H9 (cell line): ENCODE measurements at regions not wholly inside any gene's neighbourhood (a gene's known extent, or its start where the extent isn't known, plus 50 kb on each side); places are given as distances from the start of the nearest gene placed in this dataset.

ENCODE experiments used
- DNase-seq: peaks from one replicate; pipeline ENCODE4 v3.0.0-alpha.2; 2017
- H2AFZ ChIP-seq: one replicate; pipeline ENCODE4 v1.6.1; 2013; ENCODE audit warnings: mild to moderate bottlenecking, low read length, control low read depth, moderate library complexity
- H2AK5ac ChIP-seq: 2 replicates; pipeline ENCODE4 v1.6.1; 2013; ENCODE audit warnings: low read length, control low read depth, mixed read lengths; ENCODE audit not compliant: insufficient read length
- H2BK120ac ChIP-seq: one replicate; pipeline ENCODE4 v1.6.1; 2013; ENCODE audit warnings: low read depth, mild to moderate bottlenecking, low read length, control low read depth, inconsistent platforms; ENCODE audit not compliant: poor library complexity, severe bottlenecking
- H2BK12ac ChIP-seq: 2 replicates; pipeline ENCODE4 v1.6.1; 2013; ENCODE audit warnings: low read length, control low read depth, mixed read lengths, low read depth; ENCODE audit not compliant: insufficient read length
- H2BK15ac ChIP-seq: 2 replicates; pipeline ENCODE4 v1.6.1; 2013; ENCODE audit warnings: low read depth, low read length, control low read depth
- H2BK20ac ChIP-seq: one replicate; pipeline ENCODE4 v1.6.1; 2013; ENCODE audit warnings: low read depth, mild to moderate bottlenecking, low read length, control low read depth, inconsistent platforms; ENCODE audit not compliant: poor library complexity, severe bottlenecking
- H2BK5ac ChIP-seq: 2 replicates; pipeline ENCODE4 v1.6.1; 2013; ENCODE audit warnings: low read length, control low read depth, mixed read lengths; ENCODE audit not compliant: insufficient read length
- H3K14ac ChIP-seq: 2 replicates; pipeline ENCODE4 v1.6.1; 2013; ENCODE audit warnings: low read length, control low read depth; ENCODE audit not compliant: insufficient read depth
- H3K18ac ChIP-seq: 2 replicates; pipeline ENCODE4 v1.6.1; 2013; ENCODE audit warnings: low read depth, mild to moderate bottlenecking, mixed read lengths, low read length, control low read depth; ENCODE audit not compliant: insufficient read length
- H3K23ac ChIP-seq: 2 replicates; pipeline ENCODE4 v1.6.1; 2013; ENCODE audit warnings: low read length, control low read depth, mixed read lengths, low read depth; ENCODE audit not compliant: insufficient read length
- H3K23me2 ChIP-seq: 2 replicates; pipeline ENCODE4 v1.6.1; 2013; ENCODE audit warnings: low read depth, mild to moderate bottlenecking, mixed read lengths, low read length, control low read depth; ENCODE audit not compliant: insufficient read length, poor library complexity, severe bottlenecking
- H3K27ac ChIP-seq: 2 replicates; pipeline ENCODE4 v1.5.1; 2013; ENCODE audit warnings: low read length, control low read depth, mixed read lengths, low read depth; ENCODE audit not compliant: insufficient read length
- H3K27me3 ChIP-seq: 2 replicates; pipeline ENCODE4 v1.6.1; 2013; ENCODE audit warnings: low read length, control low read depth, inconsistent platforms; ENCODE audit not compliant: insufficient read depth
- H3K4ac ChIP-seq: 2 replicates; pipeline ENCODE4 v1.6.1; 2013; ENCODE audit warnings: low read depth, mild to moderate bottlenecking, control low read depth, inconsistent platforms, low read length, moderate library complexity
- H3K4me1 ChIP-seq: 2 replicates; pipeline ENCODE4 v1.6.1; 2013; ENCODE audit warnings: low read length, control low read depth, inconsistent platforms; ENCODE audit not compliant: insufficient read depth
- H3K4me2 ChIP-seq: 2 replicates; pipeline ENCODE4 v1.6.1; 2013; ENCODE audit warnings: low read length, control low read depth, mixed read lengths; ENCODE audit not compliant: insufficient read length, insufficient read depth
- H3K56ac ChIP-seq: 2 replicates; pipeline ENCODE4 v1.6.1; 2013; ENCODE audit warnings: low read depth, mild to moderate bottlenecking, mixed read lengths, low read length, control low read depth; ENCODE audit not compliant: insufficient read length
- H3K79me1 ChIP-seq: 2 replicates; pipeline ENCODE4 v1.6.1; 2013; ENCODE audit warnings: low read depth, mild to moderate bottlenecking, moderate library complexity, low read length, control low read depth, inconsistent platforms; ENCODE audit not compliant: insufficient read depth, poor library complexity, severe bottlenecking
- H3K79me2 ChIP-seq: 2 replicates; pipeline ENCODE4 v1.6.1; 2013; ENCODE audit warnings: low read length, control low read depth, inconsistent platforms; ENCODE audit not compliant: insufficient read depth
- H3K9ac ChIP-seq: 2 replicates; pipeline ENCODE4 v1.6.1; 2013; ENCODE audit warnings: low read length, control low read depth, mixed read lengths; ENCODE audit not compliant: insufficient read length; ENCODE audit errors: extremely low read depth
- H3K9me3 ChIP-seq: one replicate; pipeline ENCODE4 v1.6.1; 2013; ENCODE audit warnings: low read depth, low read length, inconsistent platforms; ENCODE audit not compliant: control insufficient read depth
- H3T11ph ChIP-seq: one replicate; pipeline ENCODE4 v1.6.1; 2013; ENCODE audit warnings: mild to moderate bottlenecking, low read length, control low read depth, inconsistent platforms
- H4K20me1 ChIP-seq: one replicate; pipeline ENCODE4 v1.6.1; 2013; ENCODE audit not compliant: control insufficient read depth, insufficient read length, insufficient read depth
- H4K5ac ChIP-seq: 2 replicates; pipeline ENCODE4 v1.6.1; 2013; ENCODE audit warnings: low read depth, mild to moderate bottlenecking, mixed read lengths, low read length, control low read depth; ENCODE audit not compliant: insufficient read length
- H4K8ac ChIP-seq: replicated peaks from 2 replicates; pipeline ENCODE4 v1.6.1; 2013; ENCODE audit warnings: low read length, control low read depth, mixed read lengths, low read depth; ENCODE audit not compliant: insufficient read length
- H4K91ac ChIP-seq: 2 replicates; pipeline ENCODE4 v1.6.1; 2013; ENCODE audit warnings: low read depth, mild to moderate bottlenecking, moderate library complexity, mixed read lengths, low read length, control low read depth; ENCODE audit not compliant: insufficient read length
- H3K27ac Mint-ChIP-seq, 3 experiments: 2 replicates in 2 of 3; 3 replicates in 1 of 3; pipeline ENCODE4 v1.8.0; 2020 to 2021; ENCODE audit warnings: mixed read lengths in 3 of 3, mild to moderate bottlenecking in 1 of 3, moderate library complexity in 1 of 3
- H3K27me3 Mint-ChIP-seq: 2 replicates; pipeline ENCODE4 v1.8.0; 2021; ENCODE audit warnings: low read depth, mild to moderate bottlenecking, moderate library complexity, mixed read lengths
- H3K36me3 Mint-ChIP-seq, 3 experiments: 2 replicates in 2 of 3; 3 replicates in 1 of 3; pipeline ENCODE4 v1.8.0; 2020 to 2021; ENCODE audit warnings: low read depth in 3 of 3, mixed read lengths in 3 of 3; ENCODE audit not compliant: insufficient read depth in 1 of 3
- H3K4me1 Mint-ChIP-seq, 2 experiments: 2 replicates each; pipeline ENCODE4 v1.8.0; 2020; ENCODE audit warnings: mixed read lengths in 2 of 2
- H3K4me3 Mint-ChIP-seq, 2 experiments: 2 replicates in 1 of 2; 3 replicates in 1 of 2; pipeline ENCODE4 v1.8.0; 2020 to 2021; ENCODE audit warnings: mild to moderate bottlenecking in 2 of 2, mixed read lengths in 2 of 2, moderate library complexity in 1 of 2
- H3K9me3 Mint-ChIP-seq, 2 experiments: 2 replicates in 1 of 2; 3 replicates in 1 of 2; pipeline ENCODE4 v1.8.0; 2020; ENCODE audit warnings: mild to moderate bottlenecking in 2 of 2, mixed read lengths in 2 of 2, moderate library complexity in 1 of 2
- WGBS: extraction: QIAGEN DNeasy Blood & Tissue Kit; methylation state at CpG from one replicate; pipeline ENCODE4 v1.1.7; 2013; ENCODE audit warnings: missing lambda C conversion rate, low lambda C conversion rate, mixed read lengths; ENCODE audit not compliant: insufficient read length; ENCODE audit errors: extremely low coverage; 5-methylcytosine and 5-hydroxymethylcytosine counted together
- TF ChIP-seq, protein P1 (sequence below): fragments of 200-600 bp; sonication (generic); conservative IDR thresholded peaks from 3 replicates; pipeline ENCODE4 v1.8.0; 2021; ENCODE audit warnings: antibody characterized with exemption, mild to moderate bottlenecking

DNA sequence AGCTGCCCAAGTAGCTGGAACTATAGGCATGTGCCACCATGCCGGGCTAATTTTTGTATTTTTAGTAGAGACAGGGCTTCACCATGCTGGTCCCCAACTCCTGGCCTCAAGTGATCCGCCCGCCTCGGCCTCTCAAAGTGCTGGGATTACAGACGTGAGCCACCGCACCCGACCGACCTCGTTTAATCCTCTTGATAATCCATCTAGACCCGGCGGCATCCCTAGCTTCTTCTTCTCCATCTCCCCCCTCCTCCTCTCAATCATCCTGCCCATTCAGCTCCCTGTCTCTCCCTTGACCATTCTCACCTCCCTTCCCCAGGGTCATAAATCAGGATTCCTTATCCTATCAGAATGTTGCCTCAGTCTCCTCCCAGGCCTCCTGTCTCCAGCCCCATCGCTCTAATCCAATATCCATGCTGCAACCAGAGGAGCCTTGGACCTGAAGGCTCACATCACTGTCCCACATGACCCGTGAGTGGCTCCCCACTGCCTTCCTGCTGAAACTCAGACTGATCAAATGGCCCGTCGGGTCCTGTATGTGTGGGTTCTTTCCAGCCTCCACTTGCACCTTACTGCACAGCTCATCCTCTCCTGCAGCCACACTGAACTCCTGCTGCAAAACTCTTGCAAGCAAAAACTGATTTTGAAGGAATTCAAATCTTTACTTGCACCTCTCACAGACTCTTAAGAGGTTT, 74.1 kb upstream of the CDH5 start:
- Mint-ChIP-seq H3K27ac (no peak overlapping the region), H3K27me3 (peaks cover 16% of the 10 kb centered on the region), H3K9me3 (no peaks in the 10 kb centered on the region), H3K36me3 (no peaks in the 10 kb centered on the region), H3K4me3 (no peak overlapping the region), H3K4me1 (no peaks in the 10 kb centered on the region)
- no peak overlapping the region for H3K4me2 ChIP-seq
- no peak overlapping the region for H3K18ac ChIP-seq
- no CpG with 5 or more reads among the region's 15 CpGs for whole genome bisulfite sequencing
- H3K23ac ChIP-seq = no peak overlapping the region
- no peak overlapping the region for H2AK5ac ChIP-seq
- peak; percentile 16 for DNase-seq
- H3K27me3 ChIP-seq = no peaks in the 10 kb centered on the region
- H3K27ac ChIP-seq = no peak overlapping the region
- H3K79me2 ChIP-seq = no peaks in the 10 kb centered on the region
- H4K20me1 ChIP-seq = peaks cover 3% of the 10 kb centered on the region
- H3K4me1 ChIP-seq = no peaks in the 10 kb centered on the region
- H3K79me1 ChIP-seq = no peaks in the 10 kb centered on the region
- H2BK5ac ChIP-seq = no peak overlapping the region
- H2BK15ac ChIP-seq = no peak overlapping the region
- TF ChIP-seq, protein P1, sequence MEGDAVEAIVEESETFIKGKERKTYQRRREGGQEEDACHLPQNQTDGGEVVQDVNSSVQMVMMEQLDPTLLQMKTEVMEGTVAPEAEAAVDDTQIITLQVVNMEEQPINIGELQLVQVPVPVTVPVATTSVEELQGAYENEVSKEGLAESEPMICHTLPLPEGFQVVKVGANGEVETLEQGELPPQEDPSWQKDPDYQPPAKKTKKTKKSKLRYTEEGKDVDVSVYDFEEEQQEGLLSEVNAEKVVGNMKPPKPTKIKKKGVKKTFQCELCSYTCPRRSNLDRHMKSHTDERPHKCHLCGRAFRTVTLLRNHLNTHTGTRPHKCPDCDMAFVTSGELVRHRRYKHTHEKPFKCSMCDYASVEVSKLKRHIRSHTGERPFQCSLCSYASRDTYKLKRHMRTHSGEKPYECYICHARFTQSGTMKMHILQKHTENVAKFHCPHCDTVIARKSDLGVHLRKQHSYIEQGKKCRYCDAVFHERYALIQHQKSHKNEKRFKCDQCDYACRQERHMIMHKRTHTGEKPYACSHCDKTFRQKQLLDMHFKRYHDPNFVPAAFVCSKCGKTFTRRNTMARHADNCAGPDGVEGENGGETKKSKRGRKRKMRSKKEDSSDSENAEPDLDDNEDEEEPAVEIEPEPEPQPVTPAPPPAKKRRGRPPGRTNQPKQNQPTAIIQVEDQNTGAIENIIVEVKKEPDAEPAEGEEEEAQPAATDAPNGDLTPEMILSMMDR = no peak
- no peak overlapping the region for H2AFZ ChIP-seq
- H3K9ac ChIP-seq = no peak overlapping the region
- H4K5ac ChIP-seq = no peak overlapping the region
- H3K14ac ChIP-seq = no peak overlapping the region
- H3K23me2 ChIP-seq = no peaks in the 10 kb centered on the region
- no peak overlapping the region for H3K4ac ChIP-seq
- H2BK120ac ChIP-seq = no peak overlapping the region
- H2BK12ac ChIP-seq = no peak overlapping the region
- H3K56ac ChIP-seq = no peak overlapping the region
- no peak overlapping the region for H4K91ac ChIP-seq
- H3T11ph ChIP-seq = no peak overlapping the region
- H4K8ac ChIP-seq = no peak overlapping the region
- H2BK20ac ChIP-seq = no peak overlapping the region
- H3K9me3 ChIP-seq = no peaks in the 10 kb centered on the region
